ENCODE measurements at regions not wholly inside any gene's neighbourhood (a gene's known extent, or its start where the extent isn't known, plus 50 kb on each side); places are given as distances from the start of the nearest gene placed in this dataset.

GRCh38 chr16:17654142-17654541 lies 183.4 kb upstream of the XYLT1 start:
- DNase-seq (ENCODE audit: low read depth): no peak

DNA sequence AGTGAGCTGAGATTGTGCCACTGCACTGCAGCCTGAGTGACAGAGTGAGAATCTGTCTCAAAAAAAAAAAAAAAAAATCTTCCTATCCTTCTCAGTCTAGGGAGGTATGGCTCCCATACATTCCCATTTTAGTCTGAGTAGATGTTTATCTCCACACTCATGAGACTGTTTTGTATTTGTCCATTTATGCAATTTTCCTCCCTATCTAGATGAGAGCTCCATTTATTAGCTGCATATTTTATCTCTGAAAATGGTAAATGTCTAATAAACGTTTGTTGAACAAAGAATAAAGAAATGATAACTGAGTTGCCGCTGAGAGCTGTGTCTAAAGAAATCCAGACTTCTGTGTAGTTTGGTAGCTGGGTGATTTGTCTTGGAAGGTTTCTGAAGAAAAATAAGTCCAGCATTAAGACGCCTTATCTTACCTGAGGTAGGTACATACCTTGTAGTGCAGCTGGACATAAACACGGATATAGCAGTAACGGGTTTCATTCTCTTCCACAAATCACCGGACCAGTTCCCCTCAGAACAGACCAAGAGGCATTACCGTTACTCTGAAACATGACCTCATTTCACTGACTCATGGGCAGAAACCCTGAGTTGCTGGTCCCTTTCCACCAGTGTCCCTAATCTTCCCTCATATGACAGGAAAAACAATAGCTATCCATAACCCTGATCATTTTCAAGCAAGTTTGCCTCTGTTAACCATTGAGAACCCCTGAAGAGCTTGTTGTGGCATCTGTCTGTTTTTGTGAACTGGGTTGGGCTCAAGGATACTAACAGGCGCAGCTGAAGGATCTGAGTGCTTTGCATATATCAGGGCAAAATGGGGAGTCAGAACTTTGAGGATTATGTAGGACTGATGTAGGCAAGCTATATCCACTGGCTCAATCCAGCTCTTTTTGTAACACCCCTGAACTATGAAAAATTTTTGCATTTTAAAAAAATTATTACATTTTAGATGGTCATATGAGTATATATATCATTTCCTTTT lies 177.4 kb upstream of the XYLT1 start:
- no peak for DNase-seq (ENCODE audit: low read depth)

- DNase-seq (ENCODE audit: low read depth): no peak
Measured at GRCh38 chr16:17643935-17644334, 173.2 kb upstream of the XYLT1 start.

DNA sequence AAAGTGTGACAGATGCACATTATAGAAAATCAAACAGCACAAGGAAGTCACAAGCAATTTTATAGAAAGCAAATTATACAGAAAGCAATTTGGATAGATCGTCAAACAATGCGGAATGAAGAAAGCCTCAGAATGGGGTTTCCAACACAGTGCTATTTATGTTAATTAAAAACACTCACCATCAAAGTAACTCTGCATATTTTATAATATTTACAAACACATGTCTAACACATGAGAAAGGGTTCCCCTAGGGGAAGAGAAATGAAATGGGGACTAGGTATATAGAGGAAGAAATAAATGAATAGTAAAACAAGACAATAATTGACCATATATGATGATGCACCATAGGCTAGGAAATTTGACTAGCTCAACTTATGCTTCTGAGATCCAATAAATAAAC lies 171.2 kb upstream of the XYLT1 start:
- DNase-seq (ENCODE audit: low read depth): no peak

GRCh38 chr16:17638134-17638533 lies 167.4 kb upstream of the XYLT1 start:
- DNase-seq (ENCODE audit: low read depth): no peak

- DNase-seq (ENCODE audit: low read depth): no peak
Measured at GRCh38 chr16:17635183-17635582, 164.4 kb upstream of the XYLT1 start.

DNA sequence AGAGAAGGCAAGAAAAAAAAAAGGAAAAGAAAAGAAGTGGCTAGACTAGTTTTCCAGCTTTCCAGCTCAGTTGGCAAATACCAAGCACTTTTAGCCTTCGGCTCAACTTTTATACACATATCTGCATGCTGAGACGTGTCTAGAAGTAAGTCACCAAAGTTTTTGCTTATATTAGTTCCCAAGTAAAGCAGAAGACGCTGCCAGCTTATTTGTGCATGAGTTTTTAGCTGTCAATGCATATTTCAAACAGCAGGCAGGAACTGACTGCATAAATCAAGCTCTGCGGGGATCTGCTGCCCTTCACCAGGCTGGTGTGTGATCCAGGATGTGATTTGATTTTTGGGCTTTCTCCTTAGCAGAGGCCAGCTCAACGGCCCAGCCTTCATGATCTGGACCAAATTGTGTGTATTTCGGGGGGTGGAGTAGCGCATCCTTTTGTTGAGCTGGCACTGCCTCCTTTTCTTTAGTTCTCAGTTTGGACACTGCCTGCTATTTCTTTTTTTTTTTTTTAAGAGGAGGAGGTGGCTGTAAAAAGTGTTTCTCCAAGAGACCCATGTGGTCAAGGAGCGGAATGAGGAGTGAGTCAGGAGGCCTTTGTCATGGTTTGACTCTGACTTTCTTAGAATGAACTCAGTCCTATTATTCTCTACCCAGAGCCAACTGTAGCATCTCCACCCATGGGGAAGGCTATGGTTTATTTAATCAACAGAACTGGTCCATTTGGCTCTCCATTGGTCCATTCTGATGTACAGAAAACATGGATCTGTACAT lies 162.6 kb upstream of the XYLT1 start:
- DNase-seq (ENCODE audit: low read depth): no peak

GRCh38 chr16:17632667-17633066 lies 161.9 kb upstream of the XYLT1 start:
- no peak for DNase-seq (ENCODE audit: low read depth)

- no peak for DNase-seq (ENCODE audit: low read depth)
Measured at GRCh38 chr16:17629936-17630335, 159.2 kb upstream of the XYLT1 start.

- DNase-seq (ENCODE audit: low read depth): no peak
Measured at GRCh38 chr16:17628983-17629382, 158.2 kb upstream of the XYLT1 start.

DNA sequence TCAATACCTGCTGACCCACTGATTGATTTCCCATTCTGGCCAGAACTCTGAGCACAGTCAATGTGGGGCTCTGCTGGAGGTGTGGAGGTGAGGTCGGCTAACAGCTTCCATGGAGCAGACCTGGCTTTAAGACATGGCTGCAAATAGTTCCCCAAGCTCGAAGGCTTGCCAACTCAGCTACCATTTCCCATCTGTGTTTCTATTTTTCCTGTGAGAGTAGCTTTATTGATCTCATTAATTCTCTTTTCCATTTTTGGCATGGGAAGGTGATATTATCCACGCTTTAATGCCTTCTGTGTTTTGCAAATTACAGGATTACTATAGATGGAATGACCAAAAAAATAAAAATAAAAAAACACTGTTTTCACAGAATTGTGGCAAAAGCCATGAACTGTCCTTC lies 151.6 kb upstream of the XYLT1 start:
- no peak for DNase-seq (ENCODE audit: low read depth)

- DNase-seq (ENCODE audit: low read depth): no peak
Measured at GRCh38 chr16:17619261-17619660, 148.5 kb upstream of the XYLT1 start.

GRCh38 chr16:17617021-17617552 lies 146.3 kb upstream of the XYLT1 start:
- no peak for DNase-seq (ENCODE audit: low read depth)

- no peak for DNase-seq (ENCODE audit: low read depth)
Measured at GRCh38 chr16:17612336-17612735, 141.6 kb upstream of the XYLT1 start.

DNA sequence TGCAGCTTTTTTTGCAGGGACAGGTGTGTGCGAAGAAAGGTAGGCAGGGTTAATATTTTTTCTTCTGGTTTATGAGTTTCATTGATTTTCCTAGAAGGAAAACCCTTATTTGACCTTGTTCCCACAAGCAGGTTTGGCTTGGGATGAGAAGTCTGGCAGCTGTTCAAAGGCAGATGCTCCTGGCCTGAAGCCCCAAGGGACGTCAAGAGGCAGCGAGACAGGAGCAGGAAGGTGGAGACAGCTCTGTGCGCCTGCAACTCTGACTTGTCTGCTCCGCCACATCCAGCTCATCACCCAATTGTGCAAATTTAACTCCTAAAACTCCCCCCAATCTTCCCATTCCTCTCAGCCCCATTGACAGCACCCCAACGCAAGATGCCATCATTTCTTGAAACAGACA lies 136.8 kb upstream of the XYLT1 start:
- DNase-seq (ENCODE audit: low read depth): no peak

- DNase-seq (ENCODE audit: low read depth): no peak
Measured at GRCh38 chr16:17607075-17607509, 136.3 kb upstream of the XYLT1 start.

GRCh38 chr16:17606460-17606859 lies 135.7 kb upstream of the XYLT1 start:
- DNase-seq (ENCODE audit: low read depth): no peak

DNA sequence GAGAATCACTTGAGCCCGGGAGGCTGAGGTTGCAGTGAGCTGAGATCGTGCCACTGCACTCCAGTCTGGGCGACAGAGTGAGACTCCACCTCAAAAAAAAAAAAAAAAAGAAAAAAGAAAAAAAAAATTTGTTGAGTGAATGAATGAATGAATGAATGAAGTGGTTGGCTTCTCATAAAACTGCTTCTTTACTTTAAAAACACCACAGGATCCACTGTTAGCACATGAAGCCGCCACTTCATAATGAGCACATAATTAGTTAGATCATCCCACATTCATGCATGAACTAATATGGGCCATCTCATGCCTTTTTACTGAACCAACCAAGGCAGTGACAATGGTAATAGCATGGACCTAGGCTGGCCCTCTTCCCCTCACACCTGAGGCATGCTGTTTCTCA lies 135.0 kb upstream of the XYLT1 start:
- no peak for DNase-seq (ENCODE audit: low read depth)

DNA sequence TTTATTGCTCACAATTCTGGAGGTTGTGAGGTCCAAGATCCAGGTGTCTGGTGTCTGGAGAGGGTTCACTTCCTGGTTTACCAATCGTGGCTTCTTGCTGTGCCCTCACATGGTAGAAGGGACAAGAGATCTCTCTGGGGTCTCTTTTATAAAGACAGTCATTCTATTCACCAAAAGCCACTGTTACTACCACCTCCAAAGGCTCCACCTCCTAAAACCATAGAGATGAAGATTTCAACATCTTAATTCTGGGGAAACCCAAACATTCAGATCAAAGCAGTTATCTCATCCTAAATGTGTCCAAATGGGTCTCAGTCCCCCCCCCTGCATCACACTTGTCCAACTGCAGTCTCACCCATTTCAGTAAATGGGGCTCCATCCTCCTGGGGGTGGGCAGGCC lies 132.9 kb upstream of the XYLT1 start:
- DNase-seq (ENCODE audit: low read depth): no peak

DNA sequence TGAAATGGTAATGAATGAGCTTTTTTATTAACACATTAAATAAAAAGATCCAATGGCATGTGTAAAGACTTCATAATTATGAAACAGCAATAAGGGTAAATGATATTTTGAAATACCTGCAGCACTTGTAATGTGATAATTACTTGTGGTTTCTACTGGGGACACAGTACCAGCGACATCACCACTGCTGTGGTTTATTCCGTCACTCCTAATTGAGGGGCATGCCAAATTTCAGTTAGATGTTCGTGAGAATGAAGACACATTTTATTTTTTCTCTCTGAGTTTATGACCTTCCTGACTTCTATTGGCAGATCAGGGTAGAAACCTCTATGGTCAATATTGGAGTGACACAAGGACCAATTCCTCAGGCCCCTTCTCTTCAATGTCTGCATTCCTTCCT lies 131.9 kb upstream of the XYLT1 start:
- no peak for DNase-seq (ENCODE audit: low read depth)

- DNase-seq (ENCODE audit: low read depth): no peak
Measured at GRCh38 chr16:17598968-17599367, 128.2 kb upstream of the XYLT1 start.

GRCh38 chr16:17591655-17592405 lies 121.1 kb upstream of the XYLT1 start:
- DNase-seq (ENCODE audit: low read depth): no peak

Data from non-pigmented ciliary epithelial cell (primary cell).